ENCODE measurements at regions not wholly inside any gene's neighbourhood (a gene's known extent, or its start where the extent isn't known, plus 50 kb on each side); places are given as distances from the start of the nearest gene placed in this dataset.

GRCh38 chrX:44619039-44619438 is 76.4 kb upstream of the FUNDC1 start:
- intact Hi-C loops (cut with micrococcal nuclease) (no loop called here), dilution Hi-C loops (cut with MboI; ENCODE audit: extremely low pct_ligation_motif_present, low sequenced_read_pairs) (no loop called here)
- Histone ChIP-seq H4K20me1 (replicated peaks; ENCODE audit: control insufficient read depth, extremely low read depth, insufficient read depth, low read length) (no peaks in the 10 kb centered on the region), H3K9me1 (replicated peaks; ENCODE audit: control insufficient read depth, extremely low read depth, insufficient read depth, low read length) (no peaks in the 10 kb centered on the region), H3K4me1 (ENCODE audit: control insufficient read depth, extremely low read depth, insufficient read depth, low read length) (no peaks in the 10 kb centered on the region), H3K27me3 (ENCODE audit: control insufficient read depth in 2 of 2, insufficient read depth in 2 of 2, low read length in 2 of 2) (no peaks in the 10 kb centered on the region), H3K36me3 (ENCODE audit: control insufficient read depth in 2 of 2, extremely low read depth in 1 of 2, insufficient read depth in 2 of 2, low read length in 2 of 2) (no peaks in the 10 kb centered on the region), H3K9me3 (replicated peaks; ENCODE audit: control insufficient read depth, insufficient read depth, low read length) (no peaks in the 10 kb centered on the region), H3K4me3 (replicated peaks in 1 of 3; ENCODE audit: insufficient read depth in 1 of 3, low read depth in 1 of 3, low read length in 3 of 3) (no peak overlapping the region), H3K27ac (ENCODE audit: insufficient read depth, low read depth, low read length) (no peak overlapping the region), H3K4me2 (ENCODE audit: insufficient read depth, low read length) (no peak overlapping the region), H3K9ac (replicated peaks; ENCODE audit: extremely low read depth, insufficient read depth, low read length) (no peak overlapping the region), H2AFZ (ENCODE audit: low read depth, low read length) (no peak overlapping the region), H3K79me2 (ENCODE audit: control insufficient read depth, insufficient read depth, low read length) (no peaks in the 10 kb centered on the region)
- TF ChIP-seq MYC (IDR thresholded peaks at IDR 0.05; ENCODE audit: low read depth, low read length), result no peak
- TF ChIP-seq POLR2AphosphoS5 (IDR thresholded peaks at IDR 0.05; ENCODE audit: insufficient read depth, low read depth, low read length), result no peak
- TF ChIP-seq GATA2 (IDR thresholded peaks at IDR 0.05; ENCODE audit: insufficient read depth, insufficient read length, low read depth, low read length), result no peak
- TF ChIP-seq POLR2A (IDR thresholded peaks at IDR 0.05; ENCODE audit: low read depth, low read length), result no peak
- no peak for TF ChIP-seq FOS (IDR thresholded peaks at IDR 0.05; ENCODE audit: borderline replicate concordance, insufficient read depth, low read length)
- TF ChIP-seq, protein P1, sequence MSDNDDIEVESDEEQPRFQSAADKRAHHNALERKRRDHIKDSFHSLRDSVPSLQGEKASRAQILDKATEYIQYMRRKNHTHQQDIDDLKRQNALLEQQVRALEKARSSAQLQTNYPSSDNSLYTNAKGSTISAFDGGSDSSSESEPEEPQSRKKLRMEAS (IDR thresholded peaks at IDR 0.05; ENCODE audit: insufficient read depth, insufficient read length), result no peak
- TF ChIP-seq, protein P2, sequence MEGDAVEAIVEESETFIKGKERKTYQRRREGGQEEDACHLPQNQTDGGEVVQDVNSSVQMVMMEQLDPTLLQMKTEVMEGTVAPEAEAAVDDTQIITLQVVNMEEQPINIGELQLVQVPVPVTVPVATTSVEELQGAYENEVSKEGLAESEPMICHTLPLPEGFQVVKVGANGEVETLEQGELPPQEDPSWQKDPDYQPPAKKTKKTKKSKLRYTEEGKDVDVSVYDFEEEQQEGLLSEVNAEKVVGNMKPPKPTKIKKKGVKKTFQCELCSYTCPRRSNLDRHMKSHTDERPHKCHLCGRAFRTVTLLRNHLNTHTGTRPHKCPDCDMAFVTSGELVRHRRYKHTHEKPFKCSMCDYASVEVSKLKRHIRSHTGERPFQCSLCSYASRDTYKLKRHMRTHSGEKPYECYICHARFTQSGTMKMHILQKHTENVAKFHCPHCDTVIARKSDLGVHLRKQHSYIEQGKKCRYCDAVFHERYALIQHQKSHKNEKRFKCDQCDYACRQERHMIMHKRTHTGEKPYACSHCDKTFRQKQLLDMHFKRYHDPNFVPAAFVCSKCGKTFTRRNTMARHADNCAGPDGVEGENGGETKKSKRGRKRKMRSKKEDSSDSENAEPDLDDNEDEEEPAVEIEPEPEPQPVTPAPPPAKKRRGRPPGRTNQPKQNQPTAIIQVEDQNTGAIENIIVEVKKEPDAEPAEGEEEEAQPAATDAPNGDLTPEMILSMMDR (IDR thresholded peaks at IDR 0.05; ENCODE audit: extremely low read depth in 1 of 2, insufficient read depth in 1 of 2, low read depth in 1 of 2, low read length in 2 of 2), result no peak
- TF ChIP-seq JUN (IDR thresholded peaks at IDR 0.05; ENCODE audit: borderline replicate concordance, insufficient read depth, insufficient read length, low read depth), result no peak
- no peak for TF ChIP-seq EZH2 (IDR thresholded peaks at IDR 0.05; ENCODE audit: borderline replicate concordance, low read depth, low read length, severe bottlenecking)
- no peak for FAIRE-seq
- ChIA-PET CTCF (no interaction called here), POLR2A (no interaction called here)
- BruUV-seq (replicated peaks), result no TSS peak
- DNase-seq (ENCODE audit: low read depth, low spot score), result no peak
